ENCODE measurements at regions not wholly inside any gene's neighbourhood (a gene's known extent, or its start where the extent isn't known, plus 50 kb on each side); places are given as distances from the start of the nearest gene placed in this dataset.

DNA sequence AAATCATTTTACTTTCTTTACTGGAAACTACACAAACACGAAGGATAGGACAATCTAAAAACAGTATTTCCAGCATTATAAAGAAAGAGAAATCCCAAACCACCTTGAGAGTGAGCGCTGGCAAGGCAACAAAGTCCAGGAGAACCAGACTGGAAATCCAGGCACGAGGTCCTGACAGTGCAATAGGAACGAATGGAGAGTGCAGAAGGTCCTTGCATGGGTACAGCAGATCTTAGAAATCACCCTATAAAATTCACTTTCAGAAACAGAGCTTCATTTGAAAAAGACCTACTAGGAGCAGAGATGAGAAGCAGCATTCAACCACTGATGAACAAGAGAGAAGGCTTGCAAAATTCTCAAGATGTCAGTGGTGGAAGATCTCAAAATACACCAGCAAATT lies 133.7 kb upstream of the ST8SIA4 start:
- no peak overlapping the region for H3K9ac ChIP-seq (ENCODE audit: low read depth, low read length, poor library complexity, severe bottlenecking)
- H4K20me1 ChIP-seq (ENCODE audit: insufficient read depth, low read length, poor library complexity, severe bottlenecking): no peaks in the 10 kb centered on the region
- H2AFZ ChIP-seq (ENCODE audit: low read length): no peak overlapping the region
- no peaks in the 10 kb centered on the region for H3K36me3 ChIP-seq (ENCODE audit: insufficient read depth, low read length)
- H3K9me2 ChIP-seq (replicated peaks; ENCODE audit: low read depth, low read length): no peaks in the 10 kb centered on the region
- H3K79me2 ChIP-seq (ENCODE audit: insufficient read depth, low read length): no peaks in the 10 kb centered on the region
- TF ChIP-seq, protein P1, sequence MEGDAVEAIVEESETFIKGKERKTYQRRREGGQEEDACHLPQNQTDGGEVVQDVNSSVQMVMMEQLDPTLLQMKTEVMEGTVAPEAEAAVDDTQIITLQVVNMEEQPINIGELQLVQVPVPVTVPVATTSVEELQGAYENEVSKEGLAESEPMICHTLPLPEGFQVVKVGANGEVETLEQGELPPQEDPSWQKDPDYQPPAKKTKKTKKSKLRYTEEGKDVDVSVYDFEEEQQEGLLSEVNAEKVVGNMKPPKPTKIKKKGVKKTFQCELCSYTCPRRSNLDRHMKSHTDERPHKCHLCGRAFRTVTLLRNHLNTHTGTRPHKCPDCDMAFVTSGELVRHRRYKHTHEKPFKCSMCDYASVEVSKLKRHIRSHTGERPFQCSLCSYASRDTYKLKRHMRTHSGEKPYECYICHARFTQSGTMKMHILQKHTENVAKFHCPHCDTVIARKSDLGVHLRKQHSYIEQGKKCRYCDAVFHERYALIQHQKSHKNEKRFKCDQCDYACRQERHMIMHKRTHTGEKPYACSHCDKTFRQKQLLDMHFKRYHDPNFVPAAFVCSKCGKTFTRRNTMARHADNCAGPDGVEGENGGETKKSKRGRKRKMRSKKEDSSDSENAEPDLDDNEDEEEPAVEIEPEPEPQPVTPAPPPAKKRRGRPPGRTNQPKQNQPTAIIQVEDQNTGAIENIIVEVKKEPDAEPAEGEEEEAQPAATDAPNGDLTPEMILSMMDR (conservative IDR thresholded peaks at IDR 0.05; ENCODE audit: low read length): no peak
- no peak for TF ChIP-seq EZH2phosphoT487 (IDR thresholded peaks at IDR 0.05; ENCODE audit: borderline replicate concordance)
- H3K9me3 ChIP-seq (ENCODE audit: insufficient read depth, low read depth, low read length): no peaks in the 10 kb centered on the region
- no peak overlapping the region for H3K4me2 ChIP-seq (ENCODE audit: low read depth, low read length, poor library complexity, severe bottlenecking)
- no peaks in the 10 kb centered on the region for H3F3A ChIP-seq (ENCODE audit: low read depth)
- H3K27me3 ChIP-seq (ENCODE audit: insufficient read depth, low read length, poor library complexity, severe bottlenecking): no peaks in the 10 kb centered on the region
- H3K4me1 ChIP-seq (ENCODE audit: insufficient read depth, low read length, poor library complexity, severe bottlenecking): no peaks in the 10 kb centered on the region
- H3K4me3 ChIP-seq (ENCODE audit: low read length, poor library complexity, severe bottlenecking): no peak overlapping the region

DNA sequence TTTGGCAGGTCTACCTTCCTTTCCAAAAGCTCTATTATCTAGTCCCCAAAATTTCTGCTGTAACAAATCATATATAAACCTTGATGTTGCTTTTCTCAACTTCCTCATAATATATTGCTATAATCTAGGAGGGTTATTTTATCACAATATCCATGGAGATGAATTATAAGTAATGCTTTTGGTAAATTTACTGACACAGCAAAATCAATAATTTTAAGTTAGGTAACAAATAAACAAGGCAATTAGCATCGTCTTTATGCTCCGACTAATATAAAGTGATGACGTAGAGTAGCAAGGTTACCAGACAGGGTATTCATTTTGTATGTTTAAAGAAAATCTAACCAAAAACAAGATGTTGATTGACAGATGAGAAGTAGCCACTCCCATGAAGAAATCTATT lies 132.3 kb upstream of the ST8SIA4 start:
- no peaks in the 10 kb centered on the region for H3K9me3 ChIP-seq (ENCODE audit: insufficient read depth, low read depth, low read length)
- H2AFZ ChIP-seq (ENCODE audit: low read length): no peak overlapping the region
- no peak overlapping the region for H3K4me3 ChIP-seq (ENCODE audit: low read length, poor library complexity, severe bottlenecking)
- H3K4me2 ChIP-seq (ENCODE audit: low read depth, low read length, poor library complexity, severe bottlenecking): no peak overlapping the region
- no peaks in the 10 kb centered on the region for H3F3A ChIP-seq (ENCODE audit: low read depth)
- H3K9ac ChIP-seq (ENCODE audit: low read depth, low read length, poor library complexity, severe bottlenecking): no peak overlapping the region
- H3K4me1 ChIP-seq (ENCODE audit: insufficient read depth, low read length, poor library complexity, severe bottlenecking): no peaks in the 10 kb centered on the region
- no peaks in the 10 kb centered on the region for H3K27me3 ChIP-seq (ENCODE audit: insufficient read depth, low read length, poor library complexity, severe bottlenecking)
- H4K20me1 ChIP-seq (ENCODE audit: insufficient read depth, low read length, poor library complexity, severe bottlenecking): no peaks in the 10 kb centered on the region
- H3K9me2 ChIP-seq (replicated peaks; ENCODE audit: low read depth, low read length): no peaks in the 10 kb centered on the region
- TF ChIP-seq EZH2phosphoT487 (IDR thresholded peaks at IDR 0.05; ENCODE audit: borderline replicate concordance): no peak
- TF ChIP-seq, protein P1 (conservative IDR thresholded peaks at IDR 0.05; ENCODE audit: low read length): no peak
- no peaks in the 10 kb centered on the region for H3K79me2 ChIP-seq (ENCODE audit: insufficient read depth, low read length)
- H3K36me3 ChIP-seq (ENCODE audit: insufficient read depth, low read length): no peaks in the 10 kb centered on the region

DNA sequence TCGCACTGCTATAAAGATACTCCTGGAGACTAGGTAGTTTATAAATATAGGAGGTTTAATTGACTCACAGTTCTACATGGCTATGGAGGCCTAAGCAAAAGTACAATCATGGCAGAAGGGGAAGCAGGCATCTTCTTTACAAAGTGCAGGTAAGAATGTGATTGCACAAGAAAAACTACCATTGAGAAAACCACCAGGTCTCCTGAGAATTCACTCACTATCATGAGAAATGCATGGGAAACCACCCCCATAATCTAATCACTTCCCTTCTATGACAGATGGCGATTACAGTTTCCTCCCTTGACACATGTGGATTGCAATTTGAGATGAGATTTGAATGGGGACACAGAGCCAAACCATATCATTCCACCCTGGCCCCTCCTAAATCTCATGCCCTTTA lies 121.2 kb upstream of the ST8SIA4 start:
- no peak overlapping the region for H3K4me2 ChIP-seq (ENCODE audit: low read depth, low read length, poor library complexity, severe bottlenecking)
- H4K20me1 ChIP-seq (ENCODE audit: insufficient read depth, low read length, poor library complexity, severe bottlenecking): no peaks in the 10 kb centered on the region
- H3K27me3 ChIP-seq (ENCODE audit: insufficient read depth, low read length, poor library complexity, severe bottlenecking): no peaks in the 10 kb centered on the region
- TF ChIP-seq, protein P1 (conservative IDR thresholded peaks at IDR 0.05; ENCODE audit: low read length): no peak
- TF ChIP-seq EZH2phosphoT487 (IDR thresholded peaks at IDR 0.05; ENCODE audit: borderline replicate concordance): no peak
- H3K4me1 ChIP-seq (ENCODE audit: insufficient read depth, low read length, poor library complexity, severe bottlenecking): no peaks in the 10 kb centered on the region
- H3K79me2 ChIP-seq (ENCODE audit: insufficient read depth, low read length): no peaks in the 10 kb centered on the region
- H3K9me3 ChIP-seq (ENCODE audit: insufficient read depth, low read depth, low read length): no peaks in the 10 kb centered on the region
- H3K4me3 ChIP-seq (ENCODE audit: low read length, poor library complexity, severe bottlenecking): no peak overlapping the region
- no peaks in the 10 kb centered on the region for H3K36me3 ChIP-seq (ENCODE audit: insufficient read depth, low read length)
- no peak overlapping the region for H3K9ac ChIP-seq (ENCODE audit: low read depth, low read length, poor library complexity, severe bottlenecking)
- no peak overlapping the region for H2AFZ ChIP-seq (ENCODE audit: low read length)
- no peaks in the 10 kb centered on the region for H3K9me2 ChIP-seq (replicated peaks; ENCODE audit: low read depth, low read length)
- no peaks in the 10 kb centered on the region for H3F3A ChIP-seq (ENCODE audit: low read depth)
